ENCODE measurements at regions not wholly inside any gene's neighbourhood (a gene's known extent, or its start where the extent isn't known, plus 50 kb on each side); places are given as distances from the start of the nearest gene placed in this dataset.

GRCh38 chr15:93881310-93881709 lies 350.1 kb upstream of the MCTP2 start:
- TF ChIP-seq ZBTB33 (IDR thresholded peaks at IDR 0.05; ENCODE audit: extremely low read depth, insufficient replicate concordance, low read length) (no peak), POLR2AphosphoS5 (IDR thresholded peaks at IDR 0.05; ENCODE audit: low read depth, low read length) (no peak), SIN3A (IDR thresholded peaks at IDR 0.05; ENCODE audit: low read depth) (no peak)
